ENCODE measurements at regions not wholly inside any gene's neighbourhood (a gene's known extent, or its start where the extent isn't known, plus 50 kb on each side); places are given as distances from the start of the nearest gene placed in this dataset.
A peak's percentile ranks its signal among the peaks of the same experiment; 100 is the strongest.
"Not testable (repeated sequence)": the region's sequence is repeated elsewhere in the genome, so short reads cannot be mapped to it uniquely, and the experiment has no call there.

- TF ChIP-seq ZBTB33 (IDR thresholded peaks at IDR 0.05; ENCODE audit: borderline replicate concordance, low read depth) = no peak
- no peak for TF ChIP-seq SMC3 (IDR thresholded peaks at IDR 0.05; ENCODE audit: low read depth, low read length)
- no peak for TF ChIP-seq RCOR1 (IDR thresholded peaks at IDR 0.05; ENCODE audit: low read length)
- TF ChIP-seq GABPA (IDR thresholded peaks at IDR 0.05; ENCODE audit: low read depth) = no peak
- no peak for TF ChIP-seq MEF2A (IDR thresholded peaks at IDR 0.05; ENCODE audit: borderline replicate concordance, low read depth)
- TF ChIP-seq FOXM1 (IDR thresholded peaks at IDR 0.05; ENCODE audit: low read depth) = no peak
- no peak for TF ChIP-seq GATA2 (CRISPR knock-in tag; IDR thresholded peaks at IDR 0.05)
- TF ChIP-seq NFIC (IDR thresholded peaks at IDR 0.05; ENCODE audit: borderline replicate concordance) = no peak
- no peak for TF ChIP-seq TAF1 (IDR thresholded peaks at IDR 0.05; ENCODE audit: borderline replicate concordance, low read depth, low read length)
Observed at GRCh38 chr9:101814064-101814463, 75.6 kb upstream of the GRIN3A start (continued).

GRCh38 chr9:101807879-101808278 lies 69.4 kb upstream of the GRIN3A start:
- H3K9me2 ChIP-seq; H3F3A ChIP-seq (replicated peaks; ENCODE audit: insufficient read depth); H3K9ac ChIP-seq; H3K4me3 ChIP-seq (ENCODE audit: low read depth in 2 of 2, low read length in 1 of 2); DNase-seq; POLR2A ChIA-PET; CTCF ChIA-PET; H3K27me3 ChIP-seq (ENCODE audit: insufficient read depth); H3K79me2 ChIP-seq (ENCODE audit: insufficient read depth); H3K4me1 ChIP-seq (ENCODE audit: control insufficient read depth in 1 of 2, insufficient read depth in 2 of 2, low read depth in 1 of 2, low read length in 1 of 2); H3K9me3 ChIP-seq; H3K36me3 ChIP-seq (replicated peaks in 1 of 2; ENCODE audit: control insufficient read depth in 1 of 2, insufficient read depth in 2 of 2, low read length in 1 of 2); H2AFZ ChIP-seq (ENCODE audit: low read depth); H3K27ac ChIP-seq (ENCODE audit: low read depth in 2 of 2, low read length in 1 of 2); H4K20me1 ChIP-seq (ENCODE audit: insufficient read depth); H3K4me2 ChIP-seq: not testable (repeated sequence)
- WGBS (ENCODE audit: low lambda C conversion rate) = 15% methylated on average over 4 of the region's 4 CpGs

- Histone ChIP-seq H3K4me3 (ENCODE audit: low read depth in 2 of 2, low read length in 1 of 2) (peak overlapping the region in 1 of 2 experiments; percentile 44; a peak in 1 of 4 replicates), H3K9ac (no peak overlapping the region), H3K79me2 (ENCODE audit: insufficient read depth) (no peaks in the 10 kb centered on the region), H3K4me1 (ENCODE audit: control insufficient read depth in 1 of 2, insufficient read depth in 2 of 2, low read depth in 1 of 2, low read length in 1 of 2) (no peaks in the 10 kb centered on the region), H4K20me1 (ENCODE audit: insufficient read depth) (no peaks in the 10 kb centered on the region), H3K4me2 (0 out of 2 replicates have a peak overlapping the region, but pooled peaks have one; percentile 33), H3K9me2 (no peaks in the 10 kb centered on the region), H2AFZ (ENCODE audit: low read depth) (no peak overlapping the region), H3K9me3 (no peaks in the 10 kb centered on the region), H3K27ac (ENCODE audit: low read depth in 2 of 2, low read length in 1 of 2) (no peak overlapping the region), H3K27me3 (ENCODE audit: insufficient read depth) (no peaks in the 10 kb centered on the region), H3F3A (replicated peaks; ENCODE audit: insufficient read depth) (no peaks in the 10 kb centered on the region), H3K36me3 (replicated peaks in 1 of 2; ENCODE audit: control insufficient read depth in 1 of 2, insufficient read depth in 2 of 2, low read length in 1 of 2) (no peaks in the 10 kb centered on the region)
- POLR2A ChIA-PET = no interaction called here
- TF ChIP-seq MXI1 (IDR thresholded peaks at IDR 0.05; ENCODE audit: low read depth, low read length) = no peak
- TF ChIP-seq POLR2AphosphoS5 (IDR thresholded peaks at IDR 0.05; ENCODE audit: low read depth, low read length) = no peak
- TF ChIP-seq RCOR1 (IDR thresholded peaks at IDR 0.05; ENCODE audit: low read length) = no peak
- no peak for TF ChIP-seq PBX3 (IDR thresholded peaks at IDR 0.05)
- no peak for TF ChIP-seq NFIC (IDR thresholded peaks at IDR 0.05; ENCODE audit: borderline replicate concordance)
- no peak for TF ChIP-seq IRF3 (IDR thresholded peaks at IDR 0.05; ENCODE audit: low read depth, low read length)
- no peak for TF ChIP-seq SIN3A (IDR thresholded peaks at IDR 0.05; ENCODE audit: borderline replicate concordance, low read depth, low read length)
- TF ChIP-seq TAF1 (IDR thresholded peaks at IDR 0.05; ENCODE audit: borderline replicate concordance, low read depth, low read length) = no peak
- no peak for TF ChIP-seq ELF1 (IDR thresholded peaks at IDR 0.05)
- no peak for TF ChIP-seq RXRA (IDR thresholded peaks at IDR 0.05; ENCODE audit: borderline replicate concordance, low read depth)
- TF ChIP-seq MEF2A (IDR thresholded peaks at IDR 0.05; ENCODE audit: borderline replicate concordance, low read depth) = no peak
- no peak for TF ChIP-seq FOSL2 (IDR thresholded peaks at IDR 0.05; ENCODE audit: borderline replicate concordance, low read depth)
- no peak for TF ChIP-seq EP300 (IDR thresholded peaks at IDR 0.05; ENCODE audit: borderline replicate concordance in 1 of 2, low read depth in 1 of 2, low read length in 1 of 2)
- no peak for TF ChIP-seq NRF1 (IDR thresholded peaks at IDR 0.05; ENCODE audit: low read depth, low read length)
- TF ChIP-seq CHD2 (IDR thresholded peaks at IDR 0.05; ENCODE audit: low read length, partially characterized antibody) = no peak
- TF ChIP-seq GATA2 (CRISPR knock-in tag; IDR thresholded peaks at IDR 0.05) = no peak
- TF ChIP-seq SMC3 (IDR thresholded peaks at IDR 0.05; ENCODE audit: low read depth, low read length) = no peak
- CTCF ChIA-PET = no interaction called here
- DNase-seq = no peak
- WGBS (ENCODE audit: low lambda C conversion rate) = 9% methylated on average over 5 of the region's 5 CpGs
Observed at GRCh38 chr9:101796044-101796443, 57.6 kb upstream of the GRIN3A start.
